A549 (cell line): ENCODE measurements at regions not wholly inside any gene's neighbourhood (a gene's known extent, or its start where the extent isn't known, plus 50 kb on each side); places are given as distances from the start of the nearest gene placed in this dataset.

Experiments
- ATAC-seq, 2 experiments: fragments of 200-7000 bp in 1 of 2; fragments of >200 bp in 1 of 2; cut with Nextera tagmentation in 1 of 2; cut with Tn5 transposase in 1 of 2; 3 replicates each; pipeline versions ENCODE4 v1.8.0 to v1.9.1; 2018 to 2020; ENCODE audit warnings: mild to moderate bottlenecking in 1 of 2, moderate library complexity in 1 of 2
- CTCF ChIA-PET: fragments of 300-600 bp; sonication (Branson Sonifier 250); formaldehyde crosslinking; extraction: SDS; loops from one replicate; lab custom pipeline; 2021; ENCODE audit warnings: antibody characterized with exemption, inconsistent platforms; lab: Yijun Ruan, JAX
- POLR2A ChIA-PET: fragments of 350-600 bp; formaldehyde crosslinking; extraction: SDS; loops from one replicate; lab custom pipeline; 2021; ENCODE audit warnings: antibody characterized with exemption, inconsistent platforms; lab: Yijun Ruan, JAX
- DNase-seq, 2 experiments: peaks; one replicate each; pipeline versions ENCODE4 v3.0.0 to v3.0.0-alpha.2; 2011 to 2016; ENCODE audit warnings: low read depth in 1 of 2, low spot score in 1 of 2
- FAIRE-seq: peaks from 2 replicates; lab custom pipeline; 2011; peaks lifted over from hg19 to GRCh38; lab: Jason Lieb, UNC
- H3K27ac ChIP-seq, 2 experiments: fragments of >200 bp; sonication (Bioruptor Twin); formaldehyde crosslinking; 3 replicates each; pipeline ENCODE4 v1.5.1; 2016 to 2017
- H3K4me1 ChIP-seq: fragments of >200 bp; sonication (Bioruptor Twin); formaldehyde crosslinking; 3 replicates; pipeline ENCODE4 v1.6.1; 2016
- H3K4me2 ChIP-seq: fragments of >200 bp; sonication (Bioruptor Twin); formaldehyde crosslinking; 3 replicates; pipeline ENCODE4 v1.6.1; 2016
- H3K4me3 ChIP-seq: fragments of >200 bp; sonication (Bioruptor Twin); formaldehyde crosslinking; 3 replicates; pipeline ENCODE4 v1.5.1; 2016
- H3K9me3 ChIP-seq: fragments of >200 bp; sonication (Bioruptor Twin); formaldehyde crosslinking; 3 replicates; pipeline ENCODE4 v1.6.1; 2016
- BCL3 ChIP-seq: fragments of >200 bp; sonication (Bioruptor Twin); formaldehyde crosslinking; IDR thresholded peaks from 3 replicates; pipeline ENCODE4 v1.6.1; 2016
- CBX8 ChIP-seq: fragments of 200-600 bp; sonication (generic); IDR thresholded peaks from 2 replicates; pipeline ENCODE4 v1.6.1; 2016
- CEBPB ChIP-seq, 2 experiments: fragments of >200 bp in 1 of 2; sonication (Bioruptor Twin) in 1 of 2; formaldehyde crosslinking in 1 of 2; IDR thresholded peaks; 2 replicates each; pipeline ENCODE4 v1.6.1; 2012 to 2016
- CHD2 ChIP-seq: fragments of 150-350 bp; IDR thresholded peaks from 2 replicates; pipeline ENCODE4 v1.6.1; 2014; ENCODE audit warnings: low read length; ENCODE audit not compliant: partially characterized antibody
- CHD4 ChIP-seq: fragments of 200-600 bp; sonication (generic); IDR thresholded peaks from 2 replicates; pipeline ENCODE4 v1.6.1; 2016; ENCODE audit warnings: antibody characterized with exemption, mild to moderate bottlenecking, borderline replicate concordance
- EHF ChIP-seq: fragments of 250-450 bp; sonication (Bioruptor Pico); IDR thresholded peaks from 2 replicates; pipeline ENCODE4 v1.5.0; 2020; ENCODE audit warnings: mild to moderate bottlenecking
- EHMT2 ChIP-seq: fragments of 200-600 bp; sonication (generic); IDR thresholded peaks from 2 replicates; pipeline ENCODE4 v1.6.1; 2016; ENCODE audit warnings: antibody characterized with exemption, low read depth, mild to moderate bottlenecking, moderate library complexity
- ESRRA ChIP-seq: fragments of 150-350 bp; IDR thresholded peaks from 2 replicates; pipeline ENCODE4 v1.6.1; 2014; ENCODE audit warnings: mild to moderate bottlenecking, low read length, borderline replicate concordance
- FOSB ChIP-seq: fragments of 250-450 bp; sonication (Bioruptor Pico); IDR thresholded peaks from 2 replicates; pipeline ENCODE4 v1.5.0; 2020; ENCODE audit warnings: mild to moderate bottlenecking, moderate library complexity
- FOXS1 ChIP-seq: fragments of 250-450 bp; sonication (Bioruptor Pico); IDR thresholded peaks from 2 replicates; pipeline ENCODE4 v1.5.0; 2020; ENCODE audit warnings: mild to moderate bottlenecking, moderate library complexity
- GATA3 ChIP-seq: IDR thresholded peaks from 2 replicates; pipeline ENCODE4 v1.6.1; 2012; ENCODE audit warnings: borderline replicate concordance
- HEYL ChIP-seq: fragments of 250-450 bp; sonication (Bioruptor Pico); IDR thresholded peaks from 2 replicates; pipeline ENCODE4 v1.8.0; 2021; ENCODE audit warnings: mild to moderate bottlenecking, moderate library complexity
- HOXB5 ChIP-seq: fragments of 250-450 bp; sonication (Bioruptor Pico); IDR thresholded peaks from 2 replicates; pipeline ENCODE4 v1.5.0; 2020; ENCODE audit warnings: mild to moderate bottlenecking, moderate library complexity
- JUN ChIP-seq, 2 experiments: fragments of >200 bp; sonication (Bioruptor Twin); formaldehyde crosslinking; IDR thresholded peaks; 2 replicates in 1 of 2; 3 replicates in 1 of 2; pipeline ENCODE4 v1.6.1; 2016 to 2017
- JUNB ChIP-seq: fragments of >200 bp; sonication (Bioruptor Twin); formaldehyde crosslinking; IDR thresholded peaks from 2 replicates; pipeline ENCODE4 v1.6.1; 2016
- MAZ ChIP-seq: fragments of 150-350 bp; IDR thresholded peaks from 2 replicates; pipeline ENCODE4 v1.6.1; 2014; ENCODE audit warnings: antibody characterized with exemption, low read depth, low read length, borderline replicate concordance
- MYC ChIP-seq: IDR thresholded peaks from 2 replicates; pipeline ENCODE4 v1.6.1; 2012; ENCODE audit warnings: mild to moderate bottlenecking, inconsistent platforms, low read length, improper control_type of control experiment, borderline replicate concordance
- NFE2L2 ChIP-seq: fragments of 150-350 bp; conservative IDR thresholded peaks from 2 replicates; pipeline ENCODE4 v1.6.1; 2014; ENCODE audit warnings: low read length
- NPAS2 ChIP-seq: fragments of 250-450 bp; sonication (Bioruptor Pico); IDR thresholded peaks from 2 replicates; pipeline ENCODE4 v1.8.0; 2022; ENCODE audit warnings: mild to moderate bottlenecking, moderate library complexity, borderline replicate concordance
- NR3C1 ChIP-seq: fragments of >200 bp; sonication (Bioruptor Twin); formaldehyde crosslinking; IDR thresholded peaks from 3 replicates; pipeline ENCODE4 v1.6.1; 2017
- PBX3 ChIP-seq: IDR thresholded peaks from 2 replicates; pipeline ENCODE4 v1.6.1; 2012
- PHF8 ChIP-seq: fragments of 200-600 bp; sonication (generic); IDR thresholded peaks from 2 replicates; pipeline ENCODE4 v1.6.1; 2016; ENCODE audit warnings: low read depth, mild to moderate bottlenecking, antibody characterized with exemption, moderate library complexity, borderline replicate concordance
- POLR2AphosphoS2 ChIP-seq: conservative IDR thresholded peaks from 2 replicates; pipeline ENCODE4 v1.6.1; 2012; ENCODE audit warnings: low read length, improper control_type of control experiment, inconsistent platforms
- RARB ChIP-seq: fragments of 250-450 bp; sonication (Bioruptor Pico); IDR thresholded peaks from 2 replicates; pipeline ENCODE4 v1.8.0; 2021; ENCODE audit warnings: mild to moderate bottlenecking, moderate library complexity
- TFCP2L1 ChIP-seq: fragments of 250-450 bp; sonication (Bioruptor Pico); IDR thresholded peaks from 2 replicates; pipeline ENCODE4 v1.5.0; 2021; ENCODE audit warnings: mild to moderate bottlenecking
- TP53 ChIP-seq: fragments of 250-450 bp; sonication (Bioruptor Pico); IDR thresholded peaks from 2 replicates; pipeline ENCODE4 v1.5.0; 2021; ENCODE audit warnings: mild to moderate bottlenecking, moderate library complexity
- USF2 ChIP-seq: fragments of 450-650 bp; IDR thresholded peaks from 2 replicates; pipeline ENCODE4 v1.6.1; 2014; ENCODE audit warnings: antibody characterized with exemption
- ZSCAN20 ChIP-seq: fragments of 250-450 bp; sonication (Bioruptor Pico); IDR thresholded peaks from 2 replicates; pipeline ENCODE4 v1.8.0; 2022; ENCODE audit warnings: mild to moderate bottlenecking, moderate library complexity
- WGBS: methylation state at CpG from one replicate; pipeline ENCODE4 v1.1.6; 2017; ENCODE audit errors: missing lambda C conversion rate; 5-methylcytosine and 5-hydroxymethylcytosine counted together
- TF ChIP-seq, protein P1 (sequence below): IDR thresholded peaks from 2 replicates; pipeline ENCODE4 v1.6.1; 2012
- TF ChIP-seq, protein P2 (sequence below): fragments of 250-450 bp; sonication (Bioruptor Pico); IDR thresholded peaks from 2 replicates; pipeline ENCODE4 v1.5.0; 2020; ENCODE audit warnings: low read depth, mild to moderate bottlenecking, moderate library complexity

- TF ChIP-seq, protein P1, sequence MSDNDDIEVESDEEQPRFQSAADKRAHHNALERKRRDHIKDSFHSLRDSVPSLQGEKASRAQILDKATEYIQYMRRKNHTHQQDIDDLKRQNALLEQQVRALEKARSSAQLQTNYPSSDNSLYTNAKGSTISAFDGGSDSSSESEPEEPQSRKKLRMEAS = no peak
- no peak for TF ChIP-seq FOSB (CRISPR knock-in tag)
- no peak for TF ChIP-seq POLR2AphosphoS2
These were observed 245.1 kb upstream of the MEF2C start (continued) for GRCh38 chr5:89128092-89128491.

DNA sequence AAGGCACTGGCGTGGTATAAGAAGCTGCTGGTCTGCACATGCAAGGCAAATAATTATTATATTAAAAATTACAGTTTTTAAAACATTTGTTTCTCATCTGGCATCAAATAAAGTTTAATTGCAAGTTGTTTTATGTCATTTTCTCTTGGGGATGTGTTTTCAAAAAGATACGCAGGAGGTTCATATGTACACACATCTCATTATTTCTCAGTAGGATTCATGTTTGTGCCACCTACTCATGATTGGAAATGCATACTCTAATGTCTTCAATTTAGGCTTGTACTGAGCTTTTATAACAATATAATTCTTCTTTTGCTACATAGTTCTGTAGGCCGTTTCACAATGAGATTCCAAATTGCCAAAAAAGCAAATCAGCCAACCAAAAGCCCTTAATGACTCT lies 244.2 kb upstream of the MEF2C start:
- CTCF ChIA-PET = no interaction called here
- no peak for FAIRE-seq
- H3K9me3 ChIP-seq = no peaks in the 10 kb centered on the region
- no peak for DNase-seq
- H3K4me1 ChIP-seq = no peaks in the 10 kb centered on the region
- no peak for ATAC-seq
- no peak overlapping the region for H3K4me3 ChIP-seq
- no peak overlapping the region for H3K27ac ChIP-seq
- no peak overlapping the region for H3K4me2 ChIP-seq
- POLR2A ChIA-PET = no interaction called here
- no peak for TF ChIP-seq ESRRA
- no peak for TF ChIP-seq GATA3
- TF ChIP-seq EHMT2 = no peak
- TF ChIP-seq CEBPB (IDR thresholded peaks at IDR 0.05) = no peak
- no peak for TF ChIP-seq HOXB5 (CRISPR knock-in tag)
- no peak for TF ChIP-seq FOXS1 (CRISPR knock-in tag)
- TF ChIP-seq POLR2AphosphoS2 = no peak
- TF ChIP-seq CHD4 = no peak
- no peak for TF ChIP-seq CHD2
- no peak for TF ChIP-seq JUNB
- TF ChIP-seq, protein P2, sequence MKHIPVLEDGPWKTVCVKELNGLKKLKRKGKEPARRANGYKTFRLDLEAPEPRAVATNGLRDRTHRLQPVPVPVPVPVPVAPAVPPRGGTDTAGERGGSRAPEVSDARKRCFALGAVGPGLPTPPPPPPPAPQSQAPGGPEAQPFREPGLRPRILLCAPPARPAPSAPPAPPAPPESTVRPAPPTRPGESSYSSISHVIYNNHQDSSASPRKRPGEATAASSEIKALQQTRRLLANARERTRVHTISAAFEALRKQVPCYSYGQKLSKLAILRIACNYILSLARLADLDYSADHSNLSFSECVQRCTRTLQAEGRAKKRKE (CRISPR knock-in tag) = no peak
- TF ChIP-seq TFCP2L1 (CRISPR knock-in tag) = no peak
- TF ChIP-seq NPAS2 (CRISPR knock-in tag) = no peak
- TF ChIP-seq, protein P1 = no peak
- TF ChIP-seq TP53 (CRISPR knock-in tag) = no peak
- TF ChIP-seq NFE2L2 = no peak
- no peak for TF ChIP-seq NR3C1
- no peak for TF ChIP-seq CBX8
- no peak for TF ChIP-seq RARB (CRISPR knock-in tag)
- TF ChIP-seq USF2 = no peak
- WGBS = 11% methylated on average over 3 of the region's 3 CpGs

GRCh38 chr5:89125372-89125771 lies 242.4 kb upstream of the MEF2C start:
- no peak overlapping the region for H3K4me2 ChIP-seq
- no peaks in the 10 kb centered on the region for H3K9me3 ChIP-seq
- POLR2A ChIA-PET = no interaction called here
- no peak for TF ChIP-seq JUN (IDR thresholded peaks at IDR 0.05)
- TF ChIP-seq BCL3 = no peak
- no peak for TF ChIP-seq PHF8
- TF ChIP-seq MYC = no peak
- TF ChIP-seq ZSCAN20 = no peak
- TF ChIP-seq CHD4 = no peak
- no peak for TF ChIP-seq EHF (CRISPR knock-in tag)
- no peak for TF ChIP-seq USF2
- no peak for TF ChIP-seq FOXS1 (CRISPR knock-in tag)
- TF ChIP-seq ESRRA = no peak
- TF ChIP-seq CBX8 = no peak
- TF ChIP-seq, protein P2 (CRISPR knock-in tag) = no peak
- no peak for TF ChIP-seq CHD2
- TF ChIP-seq MAZ = no peak
- no peak for TF ChIP-seq FOSB (CRISPR knock-in tag)
- TF ChIP-seq, protein P1 = no peak
- TF ChIP-seq PBX3 = no peak
- TF ChIP-seq HOXB5 (CRISPR knock-in tag) = no peak
- TF ChIP-seq NFE2L2 = no peak
- TF ChIP-seq HEYL (CRISPR knock-in tag) = no peak
- TF ChIP-seq, all 56 proteins: peak for 0
- 19% methylated on average over 2 of the region's 2 CpGs for WGBS
- Histone ChIP-seq H3K27ac (no peak overlapping the region), H3K4me3 (no peak overlapping the region), H3K4me1 (no peaks in the 10 kb centered on the region)
- CTCF ChIA-PET = no interaction called here
- no peak for ATAC-seq
- no peak for DNase-seq
- no peak for FAIRE-seq
